A549 (cell line): ENCODE measurements at regions not wholly inside any gene's neighbourhood (a gene's known extent, or its start where the extent isn't known, plus 50 kb on each side); places are given as distances from the start of the nearest gene placed in this dataset.

Source experiments
- ATAC-seq, 2 experiments: fragments of 200-7000 bp in 1 of 2; fragments of >200 bp in 1 of 2; cut with Nextera tagmentation in 1 of 2; cut with Tn5 transposase in 1 of 2; 3 replicates each; pipeline versions ENCODE4 v1.8.0 to v1.9.1; 2018 to 2020; ENCODE audit warnings: mild to moderate bottlenecking in 1 of 2, moderate library complexity in 1 of 2
- CTCF ChIA-PET: fragments of 300-600 bp; sonication (Branson Sonifier 250); formaldehyde crosslinking; extraction: SDS; loops from one replicate; lab custom pipeline; 2021; ENCODE audit warnings: antibody characterized with exemption, inconsistent platforms; lab: Yijun Ruan, JAX
- POLR2A ChIA-PET: fragments of 350-600 bp; formaldehyde crosslinking; extraction: SDS; loops from one replicate; lab custom pipeline; 2021; ENCODE audit warnings: antibody characterized with exemption, inconsistent platforms; lab: Yijun Ruan, JAX
- DNase-seq, 2 experiments: peaks; one replicate each; pipeline versions ENCODE4 v3.0.0 to v3.0.0-alpha.2; 2011 to 2016; ENCODE audit warnings: low read depth in 1 of 2, low spot score in 1 of 2
- FAIRE-seq: peaks from 2 replicates; lab custom pipeline; 2011; peaks lifted over from hg19 to GRCh38; lab: Jason Lieb, UNC
- H3K27ac ChIP-seq, 2 experiments: fragments of >200 bp; sonication (Bioruptor Twin); formaldehyde crosslinking; 3 replicates each; pipeline ENCODE4 v1.5.1; 2016 to 2017
- H3K4me1 ChIP-seq: fragments of >200 bp; sonication (Bioruptor Twin); formaldehyde crosslinking; 3 replicates; pipeline ENCODE4 v1.6.1; 2016
- H3K4me2 ChIP-seq: fragments of >200 bp; sonication (Bioruptor Twin); formaldehyde crosslinking; 3 replicates; pipeline ENCODE4 v1.6.1; 2016
- H3K4me3 ChIP-seq: fragments of >200 bp; sonication (Bioruptor Twin); formaldehyde crosslinking; 3 replicates; pipeline ENCODE4 v1.5.1; 2016
- H3K9me3 ChIP-seq: fragments of >200 bp; sonication (Bioruptor Twin); formaldehyde crosslinking; 3 replicates; pipeline ENCODE4 v1.6.1; 2016
- CBX2 ChIP-seq: fragments of 200-600 bp; sonication (generic); IDR thresholded peaks from 2 replicates; pipeline ENCODE4 v1.6.1; 2016; ENCODE audit warnings: low read depth, mild to moderate bottlenecking, borderline replicate concordance
- CBX8 ChIP-seq: fragments of 200-600 bp; sonication (generic); IDR thresholded peaks from 2 replicates; pipeline ENCODE4 v1.6.1; 2016
- CHD2 ChIP-seq: fragments of 150-350 bp; IDR thresholded peaks from 2 replicates; pipeline ENCODE4 v1.6.1; 2014; ENCODE audit warnings: low read length; ENCODE audit not compliant: partially characterized antibody
- CHD4 ChIP-seq: fragments of 200-600 bp; sonication (generic); IDR thresholded peaks from 2 replicates; pipeline ENCODE4 v1.6.1; 2016; ENCODE audit warnings: antibody characterized with exemption, mild to moderate bottlenecking, borderline replicate concordance
- EHMT2 ChIP-seq: fragments of 200-600 bp; sonication (generic); IDR thresholded peaks from 2 replicates; pipeline ENCODE4 v1.6.1; 2016; ENCODE audit warnings: antibody characterized with exemption, low read depth, mild to moderate bottlenecking, moderate library complexity
- EP300 ChIP-seq, 2 experiments: fragments of >200 bp; sonication (Bioruptor Twin); formaldehyde crosslinking; IDR thresholded peaks; 2 replicates in 1 of 2; 3 replicates in 1 of 2; pipeline ENCODE4 v1.6.1; 2016 to 2017
- ESRRA ChIP-seq: fragments of 150-350 bp; IDR thresholded peaks from 2 replicates; pipeline ENCODE4 v1.6.1; 2014; ENCODE audit warnings: mild to moderate bottlenecking, low read length, borderline replicate concordance
- FOSB ChIP-seq: fragments of 250-450 bp; sonication (Bioruptor Pico); IDR thresholded peaks from 2 replicates; pipeline ENCODE4 v1.5.0; 2020; ENCODE audit warnings: mild to moderate bottlenecking, moderate library complexity
- GATA3 ChIP-seq: IDR thresholded peaks from 2 replicates; pipeline ENCODE4 v1.6.1; 2012; ENCODE audit warnings: borderline replicate concordance
- HEYL ChIP-seq: fragments of 250-450 bp; sonication (Bioruptor Pico); IDR thresholded peaks from 2 replicates; pipeline ENCODE4 v1.8.0; 2021; ENCODE audit warnings: mild to moderate bottlenecking, moderate library complexity
- JUNB ChIP-seq: fragments of >200 bp; sonication (Bioruptor Twin); formaldehyde crosslinking; IDR thresholded peaks from 2 replicates; pipeline ENCODE4 v1.6.1; 2016
- MAFK ChIP-seq: fragments of 450-650 bp; IDR thresholded peaks from 2 replicates; pipeline ENCODE4 v1.6.1; 2014; ENCODE audit not compliant: partially characterized antibody
- NFE2L2 ChIP-seq: fragments of 150-350 bp; conservative IDR thresholded peaks from 2 replicates; pipeline ENCODE4 v1.6.1; 2014; ENCODE audit warnings: low read length
- NR3C1 ChIP-seq: fragments of >200 bp; sonication (Bioruptor Twin); formaldehyde crosslinking; IDR thresholded peaks from 3 replicates; pipeline ENCODE4 v1.6.1; 2017
- PBX3 ChIP-seq: IDR thresholded peaks from 2 replicates; pipeline ENCODE4 v1.6.1; 2012
- PHF8 ChIP-seq: fragments of 200-600 bp; sonication (generic); IDR thresholded peaks from 2 replicates; pipeline ENCODE4 v1.6.1; 2016; ENCODE audit warnings: low read depth, mild to moderate bottlenecking, antibody characterized with exemption, moderate library complexity, borderline replicate concordance
- RAD21 ChIP-seq, 2 experiments: fragments of >200 bp in 1 of 2; sonication (Bioruptor Twin) in 1 of 2; formaldehyde crosslinking in 1 of 2; IDR thresholded peaks in 1 of 2; conservative IDR thresholded peaks in 1 of 2; 2 replicates in 1 of 2; 3 replicates in 1 of 2; pipeline ENCODE4 v1.6.1; 2012 to 2018; ENCODE audit warnings: inconsistent platforms in 1 of 2
- SMC3 ChIP-seq: fragments of >200 bp; sonication (Bioruptor Twin); formaldehyde crosslinking; IDR thresholded peaks from 3 replicates; pipeline ENCODE4 v1.6.1; 2018; ENCODE audit warnings: inconsistent platforms
- SREBF2 ChIP-seq: fragments of 450-650 bp; IDR thresholded peaks from 2 replicates; pipeline ENCODE4 v1.6.1; 2014; ENCODE audit warnings: mild to moderate bottlenecking, moderate library complexity
- TP53 ChIP-seq: fragments of 250-450 bp; sonication (Bioruptor Pico); IDR thresholded peaks from 2 replicates; pipeline ENCODE4 v1.5.0; 2021; ENCODE audit warnings: mild to moderate bottlenecking, moderate library complexity
- USF2 ChIP-seq: fragments of 450-650 bp; IDR thresholded peaks from 2 replicates; pipeline ENCODE4 v1.6.1; 2014; ENCODE audit warnings: antibody characterized with exemption
- ZFP36 ChIP-seq: fragments of 450-650 bp; IDR thresholded peaks from 2 replicates; pipeline ENCODE4 v1.6.1; 2014; ENCODE audit warnings: borderline replicate concordance; ENCODE audit not compliant: partially characterized antibody
- WGBS: methylation state at CpG from one replicate; pipeline ENCODE4 v1.1.6; 2017; ENCODE audit errors: missing lambda C conversion rate; 5-methylcytosine and 5-hydroxymethylcytosine counted together
- TF ChIP-seq, protein P1 (sequence below): fragments of >200 bp; sonication (Bioruptor Twin); formaldehyde crosslinking; IDR thresholded peaks from 3 replicates; pipeline ENCODE4 v1.6.1; 2016
- TF ChIP-seq, protein P2 (sequence below): IDR thresholded peaks from 2 replicates; pipeline ENCODE4 v1.6.1; 2012

DNA sequence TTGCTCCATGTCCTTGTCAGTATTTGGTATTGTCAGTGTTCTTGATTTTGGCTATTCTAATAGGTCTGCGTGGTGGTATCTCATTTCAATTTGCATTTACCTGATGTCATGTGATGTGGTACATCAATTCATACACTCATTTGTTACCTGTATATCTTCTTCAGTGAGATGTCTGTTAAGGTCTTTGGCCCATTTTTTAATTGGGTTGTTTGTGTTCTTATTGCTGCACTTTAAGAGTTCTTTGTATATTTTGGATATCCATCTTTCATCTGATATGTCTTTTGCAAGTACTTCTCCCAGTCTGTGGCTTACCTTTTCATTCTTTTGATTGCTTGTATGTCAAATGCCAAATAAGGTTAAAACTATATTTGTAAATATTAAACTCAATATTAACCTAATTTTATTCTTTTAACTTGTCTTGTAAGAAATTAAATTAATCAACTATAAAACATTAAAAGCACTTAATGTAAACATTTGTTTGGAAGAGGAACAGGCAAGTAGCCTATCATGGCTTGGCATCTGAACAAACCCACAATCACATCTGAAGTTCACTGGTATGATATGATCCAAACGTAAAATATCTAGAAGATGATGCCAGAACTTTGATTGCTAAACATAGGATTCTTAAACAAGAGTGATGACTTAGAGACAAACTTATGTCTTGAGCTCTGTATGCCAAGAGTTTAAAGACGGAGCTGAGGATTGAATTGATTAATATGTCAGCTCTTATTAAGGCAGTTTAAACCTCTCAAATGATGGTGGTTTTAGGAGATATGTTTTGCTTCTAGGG, 587.3 kb downstream of the ANXA1 start:
- POLR2A ChIA-PET = no interaction called here

GRCh38 chr9:73741316-73741715, 589.7 kb downstream of the ANXA1 start:
- Histone ChIP-seq H3K4me3 (no peak overlapping the region), H3K4me2 (no peak overlapping the region), H3K27ac (no peak overlapping the region), H3K4me1 (no peaks in the 10 kb centered on the region)
- 0% methylated on average over 1 of the region's 1 CpG for WGBS
- FAIRE-seq (no peak), DNase-seq (no peak), ATAC-seq (no peak)
- ChIA-PET POLR2A (no interaction called here), CTCF (no interaction called here)
- TF ChIP-seq USF2 (no peak), MAFK (no peak), TP53 (CRISPR knock-in tag) (no peak), FOSB (no peak), CHD2 (no peak), JUNB (no peak), RAD21 (conservative IDR thresholded peaks at IDR 0.05 in 1 of 2, IDR thresholded peaks at IDR 0.05 in 1 of 2) (no peak), SMC3 (no peak), ZFP36 (no peak), EP300 (IDR thresholded peaks at IDR 0.05) (no peak), HEYL (CRISPR knock-in tag) (no peak)
- TF ChIP-seq, protein P1, sequence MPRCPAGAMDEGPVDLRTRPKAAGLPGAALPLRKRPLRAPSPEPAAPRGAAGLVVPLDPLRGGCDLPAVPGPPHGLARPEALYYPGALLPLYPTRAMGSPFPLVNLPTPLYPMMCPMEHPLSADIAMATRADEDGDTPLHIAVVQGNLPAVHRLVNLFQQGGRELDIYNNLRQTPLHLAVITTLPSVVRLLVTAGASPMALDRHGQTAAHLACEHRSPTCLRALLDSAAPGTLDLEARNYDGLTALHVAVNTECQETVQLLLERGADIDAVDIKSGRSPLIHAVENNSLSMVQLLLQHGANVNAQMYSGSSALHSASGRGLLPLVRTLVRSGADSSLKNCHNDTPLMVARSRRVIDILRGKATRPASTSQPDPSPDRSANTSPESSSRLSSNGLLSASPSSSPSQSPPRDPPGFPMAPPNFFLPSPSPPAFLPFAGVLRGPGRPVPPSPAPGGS = no peak
- TF ChIP-seq, protein P2, sequence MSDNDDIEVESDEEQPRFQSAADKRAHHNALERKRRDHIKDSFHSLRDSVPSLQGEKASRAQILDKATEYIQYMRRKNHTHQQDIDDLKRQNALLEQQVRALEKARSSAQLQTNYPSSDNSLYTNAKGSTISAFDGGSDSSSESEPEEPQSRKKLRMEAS = no peak
- TF ChIP-seq, all 56 proteins: peak for 0
- no peaks in the 10 kb centered on the region for H3K9me3 ChIP-seq

More for the DNA sequence above, 587.3 kb downstream of the ANXA1 start:
- DNase-seq = no peak
- Histone ChIP-seq H3K27ac (no peak overlapping the region), H3K4me3 (no peak overlapping the region), H3K4me1 (no peaks in the 10 kb centered on the region), H3K9me3 (no peaks in the 10 kb centered on the region)
- CTCF ChIA-PET = no interaction called here
- TF ChIP-seq NR3C1 = no peak
- TF ChIP-seq TP53 (CRISPR knock-in tag) = no peak
- TF ChIP-seq SMC3 = no peak
- no peak for TF ChIP-seq CBX2
- no peak for TF ChIP-seq PBX3
- TF ChIP-seq EP300 (IDR thresholded peaks at IDR 0.05) = no peak
- TF ChIP-seq CBX8 = no peak
- no peak for TF ChIP-seq SREBF2
- no peak for TF ChIP-seq CHD4
- no peak for TF ChIP-seq GATA3
- no peak for TF ChIP-seq NFE2L2
- TF ChIP-seq, all 56 proteins: peak for 0
- WGBS = 16% methylated on average over 3 of the region's 3 CpGs
- ATAC-seq (no peak), FAIRE-seq (no peak)
- H3K4me2 ChIP-seq = no peak overlapping the region

GRCh38 chr9:73742412-73742811, 590.7 kb downstream of the ANXA1 start:
- FAIRE-seq (no peak), DNase-seq (no peak), ATAC-seq (no peak)
- POLR2A ChIA-PET = no interaction called here
- CTCF ChIA-PET = no interaction called here
- H3K4me3 ChIP-seq = no peak overlapping the region
- H3K9me3 ChIP-seq = no peaks in the 10 kb centered on the region
- no peak overlapping the region for H3K27ac ChIP-seq
- no peaks in the 10 kb centered on the region for H3K4me1 ChIP-seq
- 32% methylated on average over 3 of the region's 3 CpGs for WGBS
- no peak overlapping the region for H3K4me2 ChIP-seq
- TF ChIP-seq PBX3 (no peak), EHMT2 (no peak), ESRRA (no peak), PHF8 (no peak)
- TF ChIP-seq, all 56 proteins: peak for 0
